ENCODE measurements at regions not wholly inside any gene's neighbourhood (a gene's known extent, or its start where the extent isn't known, plus 50 kb on each side); places are given as distances from the start of the nearest gene placed in this dataset.
"Not testable (repeated sequence)": the region's sequence is repeated elsewhere in the genome, so short reads cannot be mapped to it uniquely, and the experiment has no call there.

- no peak for DNase-seq
Observed at GRCh38 chr14:30330445-30330844, 228.5 kb upstream of the G2E3 start.

GRCh38 chr14:30331030-30331429 is 227.9 kb upstream of the G2E3 start:
- DNase-seq = no peak

- DNase-seq = no peak
Observed at GRCh38 chr14:30332374-30332773, 226.6 kb upstream of the G2E3 start.

GRCh38 chr14:30333934-30334333 is 225.0 kb upstream of the G2E3 start:
- DNase-seq = no peak

- no peak for DNase-seq
Observed at GRCh38 chr14:30337456-30337855, 221.5 kb upstream of the G2E3 start.

GRCh38 chr14:30339311-30339901 is 219.6 kb upstream of the G2E3 start:
- DNase-seq = no peak

GRCh38 chr14:30340495-30340894 is 218.5 kb upstream of the G2E3 start:
- DNase-seq = no peak

- DNase-seq = no peak
Observed at GRCh38 chr14:30345511-30345910, 213.4 kb upstream of the G2E3 start.

- DNase-seq = no peak
Observed at GRCh38 chr14:30348445-30348844, 210.5 kb upstream of the G2E3 start.

GRCh38 chr14:30349520-30349919 is 209.4 kb upstream of the G2E3 start:
- no peak for DNase-seq

GRCh38 chr14:30354439-30354838 is 204.5 kb upstream of the G2E3 start:
- no peak for DNase-seq

- no peak for DNase-seq
Observed at GRCh38 chr14:30355431-30355913, 203.5 kb upstream of the G2E3 start.

GRCh38 chr14:30356438-30357202 is 202.3 kb upstream of the G2E3 start:
- DNase-seq = no peak

GRCh38 chr14:30357791-30358190 is 201.2 kb upstream of the G2E3 start:
- DNase-seq = no peak

GRCh38 chr14:30362369-30363218 is 196.4 kb upstream of the G2E3 start:
- no peak for DNase-seq

GRCh38 chr14:30363219-30363880 is 195.6 kb upstream of the G2E3 start:
- not testable (repeated sequence) for DNase-seq

- DNase-seq = no peak
Observed at GRCh38 chr14:30369502-30370180, 189.3 kb upstream of the G2E3 start.

- no peak for DNase-seq
Observed at GRCh38 chr14:30373053-30373452, 185.9 kb upstream of the G2E3 start.

- DNase-seq = no peak
Observed at GRCh38 chr14:30373526-30373925, 185.4 kb upstream of the G2E3 start.

GRCh38 chr14:30375296-30375892 is 183.6 kb upstream of the G2E3 start:
- DNase-seq = peak; percentile 21

GRCh38 chr14:30381861-30382480 is 177.0 kb upstream of the G2E3 start:
- no peak for DNase-seq

Data from T-helper 9 cell (primary cell).